Daoy (cell line): ENCODE measurements at regions not wholly inside any gene's neighbourhood (a gene's known extent, or its start where the extent isn't known, plus 50 kb on each side); places are given as distances from the start of the nearest gene placed in this dataset.

Experiments used
- DNase-seq: peaks from one replicate; pipeline ENCODE4 v3.0.0-alpha.2; 2015; ENCODE audit warnings: low read depth

- DNase-seq = peak; percentile 58
Measured at GRCh38 chr11:135075740-135076139, 663.7 kb upstream of the B3GAT1 start.

DNA sequence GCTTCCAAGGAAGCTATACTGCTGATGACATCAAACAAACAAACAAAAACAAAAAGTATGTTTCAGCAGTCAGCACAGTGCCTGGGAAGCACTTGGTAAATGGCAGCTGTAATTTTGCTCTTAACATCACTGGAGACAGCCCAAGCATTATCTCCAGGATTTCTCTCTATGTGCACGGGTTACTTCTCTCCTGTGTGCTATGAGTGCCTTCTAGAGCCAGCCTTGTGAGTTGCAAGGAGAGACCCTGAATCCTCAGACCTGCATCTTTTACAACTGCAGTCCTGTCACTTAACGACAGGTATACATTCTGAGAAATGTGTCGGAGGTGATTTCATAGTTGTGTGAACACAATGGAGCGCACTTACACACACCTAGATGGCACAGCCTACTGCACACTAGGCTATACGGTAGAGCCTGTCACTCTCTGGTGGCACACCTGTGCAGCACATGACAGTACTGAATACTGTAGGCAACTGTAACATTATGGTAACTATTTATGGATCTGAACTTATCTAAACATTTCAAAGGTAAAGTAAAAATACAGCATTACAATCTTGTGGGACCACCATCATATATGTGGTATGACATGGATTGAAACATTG is 662.5 kb upstream of the B3GAT1 start:
- DNase-seq = no peak

DNA sequence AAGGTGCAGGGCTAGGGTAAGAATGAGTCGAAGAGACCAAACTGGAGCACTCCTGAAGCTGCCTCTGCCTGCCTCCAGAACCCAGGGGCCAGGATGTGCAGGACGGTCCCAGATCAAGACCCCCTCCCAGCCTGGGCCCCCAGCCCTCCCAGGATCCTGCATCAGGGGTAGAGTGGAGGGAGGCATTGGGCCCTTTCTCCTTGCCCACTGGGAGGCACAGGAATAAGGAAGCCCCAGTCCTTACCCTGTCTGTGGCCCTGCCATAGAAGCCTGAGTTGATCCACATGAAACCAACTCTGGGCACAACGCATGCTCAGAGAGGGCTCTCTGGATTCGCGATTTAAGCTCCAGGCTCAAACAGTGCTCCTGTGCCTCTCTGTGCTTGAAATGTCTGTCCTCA is 661.8 kb upstream of the B3GAT1 start:
- DNase-seq = no peak

DNA sequence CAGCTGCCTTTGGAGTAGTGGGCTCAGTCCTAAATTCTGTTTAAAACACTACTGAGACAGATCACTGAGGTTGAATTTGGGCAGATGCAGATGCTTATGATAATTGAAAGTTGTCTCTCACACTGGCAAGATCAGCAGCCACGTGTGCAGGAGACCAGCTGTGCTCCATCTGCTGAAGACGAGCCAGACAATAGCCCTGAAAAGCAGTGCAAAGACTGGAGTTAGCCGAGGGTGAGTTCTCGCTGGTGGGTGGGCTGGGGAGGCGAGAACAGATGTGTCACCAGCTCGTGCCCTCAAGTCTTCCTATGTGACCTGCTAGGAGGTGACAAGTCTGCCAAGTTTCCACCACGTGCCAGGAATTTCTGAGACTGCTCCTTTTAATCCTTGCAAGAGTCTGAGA is 661.3 kb upstream of the B3GAT1 start:
- DNase-seq = no peak

- peak; percentile 17 for DNase-seq
Measured at GRCh38 chr11:135069890-135070289, 657.8 kb upstream of the B3GAT1 start.

- no peak for DNase-seq
Measured at GRCh38 chr11:135069063-135069462, 657.0 kb upstream of the B3GAT1 start.

- DNase-seq = no peak
Measured at GRCh38 chr11:135062994-135063393, 651.0 kb upstream of the B3GAT1 start.

- DNase-seq = no peak
Measured at GRCh38 chr11:135061166-135061565, 649.1 kb upstream of the B3GAT1 start.

DNA sequence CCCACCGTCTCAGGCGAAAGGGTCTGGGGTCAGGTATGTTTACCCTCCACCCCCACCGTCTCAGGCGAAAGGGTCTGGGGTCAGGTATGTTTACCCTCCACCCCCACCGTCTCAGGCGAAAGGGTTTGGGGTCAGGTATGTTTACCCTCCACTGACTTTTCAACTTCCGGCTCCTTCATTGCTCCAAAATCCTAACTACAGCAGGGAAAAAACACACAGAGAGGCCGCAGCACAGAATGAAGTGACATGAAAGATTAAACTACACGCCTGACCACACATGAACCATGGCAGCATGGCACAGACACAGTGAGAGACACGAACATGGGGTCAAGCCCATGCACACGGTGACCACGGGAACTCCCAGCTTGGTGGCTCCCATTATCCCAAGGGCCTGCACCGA is 634.9 kb upstream of the B3GAT1 start:
- no peak for DNase-seq

DNA sequence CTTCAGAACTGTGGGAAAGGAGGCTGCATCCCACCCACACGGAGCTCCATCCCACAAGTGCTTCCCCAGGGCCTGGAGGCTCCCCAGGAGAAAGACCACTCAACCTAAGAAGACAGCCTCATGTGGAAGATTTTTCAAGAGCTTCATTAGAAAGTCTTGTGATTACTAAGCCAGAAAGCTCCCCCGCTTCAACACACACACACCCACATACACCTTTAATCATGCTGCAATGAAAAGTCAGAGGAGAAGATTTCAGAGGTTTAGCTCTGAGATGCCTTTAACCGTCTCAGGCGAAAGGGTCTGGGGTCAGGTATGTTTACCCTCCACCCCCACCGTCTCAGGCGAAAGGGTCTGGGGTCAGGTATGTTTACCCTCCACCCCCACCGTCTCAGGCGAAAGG is 634.5 kb upstream of the B3GAT1 start:
- no peak for DNase-seq

DNA sequence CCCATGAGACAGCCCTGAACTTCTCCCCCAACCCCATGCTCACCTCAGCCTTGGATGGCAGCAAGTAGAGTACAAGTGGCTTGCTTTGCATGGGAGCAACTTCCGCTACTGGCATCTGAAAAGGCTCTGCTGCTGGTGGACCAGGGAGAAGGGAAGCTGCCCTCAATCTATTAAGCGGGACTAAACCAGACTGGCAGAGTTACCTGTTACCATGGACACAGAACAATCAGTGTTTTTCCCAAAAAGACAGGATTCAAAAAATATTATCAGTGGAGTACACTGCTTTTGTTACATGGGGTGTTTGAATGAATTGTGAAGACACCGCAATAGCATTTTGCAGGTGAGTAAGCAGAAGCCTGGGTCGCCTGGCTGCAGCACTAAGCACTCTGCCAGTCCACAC is 631.4 kb upstream of the B3GAT1 start:
- no peak for DNase-seq

DNA sequence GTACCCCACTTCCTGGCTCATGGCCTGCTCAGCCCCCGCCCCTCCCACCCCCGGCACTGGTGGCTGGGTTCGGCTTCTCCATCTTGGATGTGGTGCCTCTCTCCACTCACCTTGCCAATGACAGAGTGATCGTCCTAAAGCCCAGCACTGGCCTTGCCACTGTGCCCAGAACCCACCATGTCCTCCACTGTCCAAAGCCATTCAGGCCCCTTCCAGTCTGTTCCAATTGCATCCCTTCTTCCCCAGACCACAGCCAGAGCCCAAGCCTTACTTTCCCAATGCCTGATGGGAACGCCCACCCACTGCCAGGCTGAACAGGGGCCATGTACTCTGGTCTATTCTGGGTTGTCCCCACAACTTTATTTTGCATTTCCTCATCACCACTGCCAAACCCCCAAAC is 625.8 kb upstream of the B3GAT1 start:
- DNase-seq = no peak

- DNase-seq = no peak
Measured at GRCh38 chr11:135036488-135037297, 624.7 kb upstream of the B3GAT1 start.

- DNase-seq = no peak
Measured at GRCh38 chr11:135035282-135035681, 623.2 kb upstream of the B3GAT1 start.

- DNase-seq = peak; percentile 19
Measured at GRCh38 chr11:135033540-135033939, 621.5 kb upstream of the B3GAT1 start.

DNA sequence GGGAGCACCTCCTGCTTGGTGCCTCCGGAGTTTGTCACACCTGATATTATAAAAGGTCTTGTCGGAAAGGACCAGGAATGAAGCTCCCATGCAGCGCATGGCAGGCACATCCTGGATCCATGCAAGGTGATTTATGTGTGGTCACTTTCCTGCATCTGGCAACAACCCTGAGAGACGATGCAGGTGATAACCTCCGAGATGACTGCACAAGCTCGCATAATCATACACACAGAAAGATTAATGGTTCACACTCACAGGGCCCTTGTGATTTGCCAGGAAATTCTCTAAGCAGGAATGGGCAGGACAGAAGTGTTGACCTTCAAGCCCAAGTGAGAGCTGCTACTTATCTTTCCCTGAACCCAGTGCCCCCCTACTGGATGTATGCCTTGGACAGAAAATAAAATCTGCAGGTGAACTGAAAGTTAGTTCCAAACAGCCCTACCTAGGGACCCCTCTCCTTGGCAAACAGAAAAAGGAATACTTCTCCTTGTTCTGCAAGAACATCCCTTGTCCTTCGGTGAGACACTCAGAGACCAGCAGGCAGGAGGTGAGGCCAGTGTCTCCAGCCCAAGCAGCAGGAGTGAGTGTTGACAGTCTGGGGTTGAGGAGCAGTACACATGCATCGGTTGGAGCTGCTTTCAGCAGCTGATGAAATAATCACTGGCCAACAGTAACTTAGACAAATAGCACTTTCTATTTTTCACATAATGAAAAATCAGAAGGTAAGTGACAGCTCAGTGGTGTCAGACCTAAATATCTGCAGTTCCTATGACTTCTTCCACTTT is 619.4 kb upstream of the B3GAT1 start:
- no peak for DNase-seq

DNA sequence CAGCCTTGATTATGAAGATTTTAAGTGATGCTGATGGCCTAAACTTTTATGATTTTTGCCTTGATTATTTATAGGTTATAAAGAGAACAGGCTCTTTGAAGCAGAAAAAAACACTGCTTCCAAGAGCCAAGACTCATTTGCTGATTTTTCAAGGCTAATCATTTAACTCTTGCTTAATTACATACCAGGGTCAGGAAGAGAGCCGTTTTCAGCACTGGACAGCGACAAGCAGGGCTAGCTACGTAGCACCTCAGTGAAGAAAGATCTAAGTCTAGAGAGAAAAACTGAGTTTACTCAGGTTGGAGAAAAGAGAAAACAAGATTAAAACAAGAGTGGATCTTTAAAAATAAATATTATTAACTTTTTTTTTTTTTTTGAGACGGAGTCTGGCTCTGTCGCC is 615.4 kb upstream of the B3GAT1 start:
- DNase-seq = peak; percentile 60

DNA sequence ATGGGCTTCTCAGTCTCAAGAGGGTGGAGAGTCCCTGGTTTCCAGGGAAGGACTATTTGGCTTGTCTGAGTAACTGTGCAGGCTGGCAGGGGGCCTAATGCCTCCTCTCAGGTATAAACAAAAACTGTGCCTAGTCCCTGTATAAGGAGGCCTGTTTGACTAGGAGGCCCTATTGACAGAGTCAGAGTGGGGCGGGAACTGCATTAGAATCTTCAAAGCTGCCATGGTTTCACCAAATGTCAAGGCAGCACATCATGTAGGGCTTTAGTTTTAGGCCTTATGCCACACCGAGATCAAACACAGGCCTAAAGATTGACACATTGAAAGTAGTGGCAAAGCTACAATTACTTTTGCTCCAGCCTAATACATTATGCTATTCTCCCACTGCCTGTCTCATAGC is 611.5 kb upstream of the B3GAT1 start:
- no peak for DNase-seq

DNA sequence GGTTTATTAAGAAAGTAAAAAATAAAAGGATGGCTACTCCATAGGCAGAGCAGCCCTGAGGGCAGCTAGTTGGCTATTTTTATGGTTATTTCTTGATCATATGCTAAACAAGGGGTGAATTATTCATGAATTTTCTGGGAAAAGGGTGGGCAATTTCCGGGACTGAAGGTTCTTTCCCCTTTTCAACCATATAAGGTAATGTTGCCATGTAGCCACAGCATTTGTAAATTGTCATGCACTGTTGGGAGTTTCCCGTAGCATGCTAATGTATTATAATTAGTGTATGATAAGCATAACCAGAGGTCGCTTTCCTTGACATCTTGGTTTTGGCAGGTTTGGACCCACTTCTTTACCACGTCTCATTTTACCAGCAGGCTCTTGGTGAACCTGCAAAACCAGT is 610.4 kb upstream of the B3GAT1 start:
- no peak for DNase-seq

DNA sequence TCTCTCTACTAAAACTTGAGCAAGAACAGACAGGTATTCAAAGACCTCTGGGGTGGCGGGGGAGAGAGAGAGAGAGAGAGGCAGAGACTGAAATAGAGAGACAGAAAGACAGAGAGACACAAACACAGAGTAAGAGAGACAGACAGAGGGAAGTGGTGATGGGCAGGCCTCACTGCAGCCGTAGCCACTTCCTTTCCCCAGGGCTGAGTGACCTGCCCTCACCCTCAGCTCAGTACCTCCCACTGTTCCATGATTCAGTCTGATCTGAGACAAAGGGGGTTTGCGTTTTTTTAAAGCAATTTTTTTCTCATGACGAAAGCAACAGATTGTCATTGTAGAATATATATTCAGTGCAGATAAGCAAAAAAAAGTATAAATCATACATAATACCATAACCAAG is 607.9 kb upstream of the B3GAT1 start:
- peak; percentile 44 for DNase-seq

- DNase-seq = no peak
Measured at GRCh38 chr11:135019343-135019871, 607.4 kb upstream of the B3GAT1 start.

- DNase-seq = no peak
Measured at GRCh38 chr11:135017296-135017695, 605.3 kb upstream of the B3GAT1 start.

GRCh38 chr11:135015966-135016365 is 603.9 kb upstream of the B3GAT1 start:
- DNase-seq = no peak
